ENCODE measurements at regions not wholly inside any gene's neighbourhood (a gene's known extent, or its start where the extent isn't known, plus 50 kb on each side); places are given as distances from the start of the nearest gene placed in this dataset.

DNA sequence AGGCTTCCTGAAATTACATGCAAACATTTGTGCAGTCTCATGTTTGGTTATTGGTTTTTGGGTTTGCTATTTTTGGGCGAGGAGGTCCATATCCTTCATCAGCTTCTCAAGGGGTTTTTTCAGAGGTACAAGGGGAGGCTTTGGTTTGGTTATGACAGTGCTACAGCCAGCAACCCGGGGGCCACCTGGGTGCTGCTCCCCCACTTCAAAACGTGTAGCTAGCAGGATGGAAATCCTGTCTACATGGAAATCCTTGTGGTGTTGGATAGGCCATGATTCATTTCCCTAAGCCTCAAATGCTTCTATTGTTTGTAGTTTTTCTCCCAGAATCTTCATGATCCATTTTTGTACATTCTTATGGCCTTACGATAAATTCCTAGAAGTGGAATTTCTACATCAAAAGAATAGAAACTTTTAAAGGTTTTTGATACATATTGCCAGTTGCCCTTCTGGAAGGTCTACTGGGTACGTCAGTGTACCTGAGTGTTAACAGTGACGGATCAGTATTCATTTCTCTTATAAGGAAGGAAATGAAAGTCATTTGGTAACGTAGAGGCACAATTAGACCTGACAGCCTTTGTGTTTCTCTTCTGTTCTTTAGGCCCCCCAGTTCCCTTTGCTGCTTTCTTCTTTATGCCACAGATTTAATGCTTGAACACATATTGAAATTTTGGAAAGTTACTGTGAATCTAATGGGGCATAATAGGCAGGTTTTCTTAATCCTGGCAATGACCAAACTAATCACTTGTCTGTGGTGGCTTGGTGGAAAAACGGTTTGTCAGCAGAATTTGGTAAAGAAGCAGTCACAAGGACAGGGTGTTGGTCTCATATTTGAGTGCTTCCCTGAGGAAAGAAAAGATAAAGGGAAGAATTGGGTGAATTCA, 69.7 kb upstream of the ABL1 start:
- no peak for DNase-seq
- Histone ChIP-seq H3K27ac (no peak overlapping the region), H3K36me3 (no peaks in the 10 kb centered on the region), H3K4me3 (ENCODE audit: low read depth, low read length) (no peak overlapping the region), H3K9me3 (ENCODE audit: severe bottlenecking) (no peaks in the 10 kb centered on the region), H3K27me3 (ENCODE audit: insufficient read depth, low read depth, severe bottlenecking) (no peaks in the 10 kb centered on the region)
- TF ChIP-seq CTCF (IDR thresholded peaks at IDR 0.05; ENCODE audit: low read depth, low read length) = no peak

DNA sequence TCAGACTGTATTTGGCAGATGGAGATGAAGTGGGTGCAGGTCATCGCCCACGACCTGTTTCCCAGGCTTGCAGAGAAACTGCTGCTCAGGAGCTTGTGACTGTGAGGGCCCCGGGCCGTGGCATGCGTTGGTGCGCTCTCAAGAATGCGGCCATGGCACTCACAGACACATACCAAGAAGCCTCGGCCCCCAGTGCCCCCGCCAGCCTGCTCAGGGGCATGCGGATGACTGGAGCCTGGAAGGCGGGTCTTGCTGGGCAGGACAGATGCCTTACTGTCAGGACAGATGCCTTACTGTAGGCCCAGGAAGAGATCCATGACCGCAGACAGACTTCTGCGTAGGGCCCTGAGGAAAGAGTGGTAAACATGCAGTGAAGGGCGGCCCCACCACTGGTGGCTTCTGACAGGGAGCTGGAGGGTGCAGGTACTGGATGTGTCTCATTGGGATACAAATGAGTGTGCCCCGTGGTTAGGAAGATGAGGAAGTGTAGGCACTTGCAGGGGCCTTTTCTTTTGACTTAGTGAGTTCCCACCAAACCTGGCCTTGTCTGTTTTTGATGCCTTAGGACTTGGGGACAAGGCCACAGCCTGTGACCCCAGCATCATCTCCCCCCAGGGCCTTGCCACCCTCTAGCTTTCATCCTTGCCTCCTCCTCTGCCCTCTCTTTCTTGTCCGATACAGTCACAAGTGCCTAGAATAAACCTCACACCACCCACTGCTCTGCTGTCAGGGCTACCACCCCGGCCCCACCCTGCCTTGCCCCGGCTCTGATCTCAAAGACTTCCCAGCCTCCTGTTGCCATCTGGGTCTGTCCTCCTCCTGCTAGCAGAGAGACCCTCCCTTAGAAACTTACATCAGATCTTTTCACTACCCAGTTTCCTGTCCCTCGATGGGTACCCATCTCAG, 68.8 kb upstream of the ABL1 start:
- no peak for DNase-seq
- Histone ChIP-seq H3K27me3 (ENCODE audit: insufficient read depth, low read depth, severe bottlenecking) (no peaks in the 10 kb centered on the region), H3K9me3 (ENCODE audit: severe bottlenecking) (no peaks in the 10 kb centered on the region), H3K27ac (no peak overlapping the region), H3K4me3 (ENCODE audit: low read depth, low read length) (no peak overlapping the region), H3K36me3 (no peaks in the 10 kb centered on the region)
- no peak for TF ChIP-seq CTCF (IDR thresholded peaks at IDR 0.05; ENCODE audit: low read depth, low read length)

DNA sequence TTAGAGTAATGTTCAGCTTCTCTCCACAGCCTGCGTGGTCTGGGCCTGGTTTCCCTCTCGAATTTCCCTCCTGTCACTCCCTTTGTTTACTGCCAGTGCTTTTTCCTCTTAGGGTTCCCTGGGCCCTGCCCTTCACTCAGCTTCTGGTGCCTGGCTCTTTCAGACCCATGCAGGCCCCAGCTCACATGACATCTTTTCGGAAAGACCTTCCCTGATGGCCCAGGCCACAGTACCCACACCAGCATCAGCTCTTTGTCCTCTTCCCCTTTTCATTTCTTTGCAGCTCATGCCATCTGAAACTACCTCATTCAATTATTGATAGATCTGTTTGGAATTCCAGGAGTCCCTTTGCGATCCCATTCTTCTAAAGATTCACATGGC, 68.1 kb upstream of the ABL1 start:
- Histone ChIP-seq H3K36me3 (no peaks in the 10 kb centered on the region), H3K4me3 (ENCODE audit: low read depth, low read length) (no peak overlapping the region), H3K27me3 (ENCODE audit: insufficient read depth, low read depth, severe bottlenecking) (no peaks in the 10 kb centered on the region), H3K9me3 (ENCODE audit: severe bottlenecking) (no peaks in the 10 kb centered on the region), H3K27ac (no peak overlapping the region)
- no peak for TF ChIP-seq CTCF (IDR thresholded peaks at IDR 0.05; ENCODE audit: low read depth, low read length)
- DNase-seq = no peak

DNA sequence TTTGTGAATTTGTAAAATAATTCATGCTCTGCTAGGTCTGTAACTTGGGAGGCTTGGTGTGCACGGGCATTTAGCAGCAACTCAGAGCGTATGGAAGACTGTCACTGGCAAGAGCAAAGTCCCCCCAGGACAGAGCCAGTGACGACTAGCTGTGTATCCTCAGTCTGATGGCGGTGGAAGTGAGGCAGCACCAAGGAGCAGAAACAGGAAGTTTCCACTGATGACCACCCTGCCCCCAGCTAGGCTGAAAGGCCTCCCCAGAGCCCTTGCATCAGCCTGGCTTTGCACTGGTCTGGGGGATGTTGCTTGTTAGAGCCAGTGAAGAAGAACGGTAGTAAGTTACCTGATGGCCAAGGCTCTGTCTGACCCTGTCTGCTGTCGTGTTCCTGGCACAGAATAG, 66.8 kb upstream of the ABL1 start:
- no peaks in the 10 kb centered on the region for H3K36me3 ChIP-seq
- no peak overlapping the region for H3K27ac ChIP-seq
- H3K4me3 ChIP-seq (ENCODE audit: low read depth, low read length) = no peak overlapping the region
- DNase-seq = no peak
- no peaks in the 10 kb centered on the region for H3K9me3 ChIP-seq (ENCODE audit: severe bottlenecking)
- no peaks in the 10 kb centered on the region for H3K27me3 ChIP-seq (ENCODE audit: insufficient read depth, low read depth, severe bottlenecking)
- no peak for TF ChIP-seq CTCF (IDR thresholded peaks at IDR 0.05; ENCODE audit: low read depth, low read length)

- Histone ChIP-seq H3K36me3 (no peaks in the 10 kb centered on the region), H3K4me3 (ENCODE audit: low read depth, low read length) (no peak overlapping the region), H3K27ac (no peak overlapping the region), H3K9me3 (ENCODE audit: severe bottlenecking) (no peaks in the 10 kb centered on the region), H3K27me3 (ENCODE audit: insufficient read depth, low read depth, severe bottlenecking) (no peaks in the 10 kb centered on the region)
- TF ChIP-seq CTCF (IDR thresholded peaks at IDR 0.05; ENCODE audit: low read depth, low read length) = no peak
- no peak for DNase-seq
Observed at GRCh38 chr9:130768891-130769403, 66.1 kb upstream of the ABL1 start.
